Panc1 (cell line): ENCODE measurements at regions not wholly inside any gene's neighbourhood (a gene's known extent, or its start where the extent isn't known, plus 50 kb on each side); places are given as distances from the start of the nearest gene placed in this dataset.

ENCODE experiments used
- ATAC-seq: fragments of 200-7000 bp; cut with Tn5 transposase; 2 replicates; pipeline ENCODE4 v1.9.1; 2020; ENCODE audit warnings: mild to moderate bottlenecking, moderate library complexity
- BruUV-seq: library from RNA; stranded (reverse); fragments of 400-500 nt; replicated peaks from 2 replicates; lab custom pipeline; 2021; lab: Mats Ljungman, UMichigan
- CTCF ChIA-PET: fragments of 300-600 bp; sonication (Branson Sonifier 250); formaldehyde crosslinking; loops from one replicate; lab custom pipeline; 2022; ENCODE audit warnings: antibody characterized with exemption; lab: Charles Lee
- POLR2A ChIA-PET: fragments of 300-600 bp; sonication (Branson Sonifier 250); formaldehyde crosslinking; loops from one replicate; lab custom pipeline; 2022; ENCODE audit warnings: antibody characterized with exemption; lab: Charles Lee
- DNase-seq: peaks from one replicate; pipeline ENCODE4 v3.0.0-alpha.2; 2010; ENCODE audit warnings: low read depth, low spot score
- H3K27ac ChIP-seq: 2 replicates; pipeline ENCODE4 v1.5.1; 2011; ENCODE audit warnings: mild to moderate bottlenecking, low read length, inconsistent platforms
- H3K27me3 ChIP-seq: fragments of 200-500 bp; sonication (Bioruptor generic); 2 replicates; pipeline ENCODE4 v1.6.0; 2014; ENCODE audit warnings: low read length, inconsistent platforms; ENCODE audit not compliant: control insufficient read depth, insufficient read depth
- H3K36me3 ChIP-seq: fragments of 200-500 bp; sonication (Bioruptor generic); 2 replicates; pipeline ENCODE4 v1.5.1; 2014; ENCODE audit warnings: inconsistent platforms, mild to moderate bottlenecking, low read length, moderate library complexity; ENCODE audit not compliant: control insufficient read depth, insufficient read depth
- H3K4me1 ChIP-seq: 2 replicates; pipeline ENCODE4 v1.5.1; 2011; ENCODE audit warnings: inconsistent platforms, mild to moderate bottlenecking, low read length, moderate library complexity; ENCODE audit not compliant: control insufficient read depth, insufficient read depth
- H3K4me3 ChIP-seq, 2 experiments: 2 replicates each; pipeline ENCODE4 v1.5.1; 2011 to 2012; ENCODE audit warnings: low read depth in 2 of 2, low read length in 2 of 2, mild to moderate bottlenecking in 2 of 2, inconsistent platforms in 1 of 2, moderate library complexity in 1 of 2
- H3K9me3 ChIP-seq: fragments of 200-500 bp; sonication (Bioruptor generic); 2 replicates; pipeline ENCODE4 v1.5.1; 2014; ENCODE audit warnings: low read depth, mild to moderate bottlenecking, inconsistent platforms, low read length, moderate library complexity; ENCODE audit not compliant: control insufficient read depth, insufficient read depth
- CTCF ChIP-seq: fragments of 450-650 bp; IDR thresholded peaks from 2 replicates; pipeline ENCODE4 v1.5.1; 2017; ENCODE audit warnings: mild to moderate bottlenecking
- POLR2AphosphoS5 ChIP-seq: IDR thresholded peaks from 2 replicates; pipeline ENCODE4 v1.6.1; 2012; ENCODE audit warnings: mild to moderate bottlenecking, low read depth, low read length, moderate library complexity
- SIN3A ChIP-seq: IDR thresholded peaks from 2 replicates; pipeline ENCODE4 v1.6.1; 2012; ENCODE audit warnings: low read depth, mild to moderate bottlenecking, low read length, moderate library complexity, borderline replicate concordance; ENCODE audit not compliant: insufficient read depth
- TCF7L2 ChIP-seq: IDR thresholded peaks from 2 replicates; pipeline ENCODE4 v1.6.1; 2011; ENCODE audit warnings: mild to moderate bottlenecking, low read depth, low read length, inconsistent platforms
- in situ Hi-C: cut with HindIII; loops from 2 replicates; pipeline ENCODE4 v1.10.0; 2016; ENCODE audit warnings: low sequenced_read_pairs, low pct_unique_long_range_greater_than_20kb
- intact Hi-C: fragments of 100-400 bp; cut with micrococcal nuclease; formaldehyde crosslinking; loops from one replicate; pipeline ENCODE4 v1.10.0; 2022; ENCODE audit not compliant: unreplicated experiment
- TF ChIP-seq, protein P1 (sequence below), 2 experiments: IDR thresholded peaks; 2 replicates each; pipeline ENCODE4 v1.6.1; 2011 to 2012; ENCODE audit warnings: low read depth in 2 of 2, control low read depth in 1 of 2, low read length in 1 of 2, mild to moderate bottlenecking in 1 of 2, moderate library complexity in 1 of 2; ENCODE audit not compliant: insufficient read depth in 1 of 2

DNA sequence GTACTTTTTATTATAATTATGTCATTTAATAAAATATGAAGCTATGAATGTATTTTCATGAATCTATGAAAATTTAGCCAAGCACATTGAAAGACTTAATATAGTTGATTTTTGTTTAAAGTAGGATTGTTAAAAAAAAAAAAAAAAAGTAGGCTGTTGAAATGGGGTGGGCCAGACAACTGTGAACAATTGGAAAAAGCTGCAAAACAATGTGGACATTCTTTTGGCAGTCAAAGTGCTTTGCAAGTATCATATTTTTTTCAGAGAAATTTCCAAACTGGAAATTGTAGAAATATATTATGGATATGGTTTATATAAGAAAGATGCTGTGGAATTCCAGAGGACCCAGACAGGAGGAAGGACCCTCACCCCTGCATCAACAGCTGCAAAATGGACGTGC, 82.1 kb downstream of the ETAA1 start:
- intact Hi-C loops (no loop called here), in situ Hi-C loops (no loop called here)
- ATAC-seq (no peak), DNase-seq (no peak)
- CTCF ChIA-PET, result no interaction called here
- no TSS peak for BruUV-seq
- H3K27ac ChIP-seq, result no peak overlapping the region
- no peaks in the 10 kb centered on the region for H3K4me1 ChIP-seq
- no peaks in the 10 kb centered on the region for H3K36me3 ChIP-seq
- no peaks in the 10 kb centered on the region for H3K27me3 ChIP-seq
- POLR2A ChIA-PET, result no interaction called here
- H3K9me3 ChIP-seq, result no peaks in the 10 kb centered on the region
- TF ChIP-seq POLR2AphosphoS5 (no peak), CTCF (no peak), TCF7L2 (no peak), SIN3A (no peak)
- TF ChIP-seq, protein P1, sequence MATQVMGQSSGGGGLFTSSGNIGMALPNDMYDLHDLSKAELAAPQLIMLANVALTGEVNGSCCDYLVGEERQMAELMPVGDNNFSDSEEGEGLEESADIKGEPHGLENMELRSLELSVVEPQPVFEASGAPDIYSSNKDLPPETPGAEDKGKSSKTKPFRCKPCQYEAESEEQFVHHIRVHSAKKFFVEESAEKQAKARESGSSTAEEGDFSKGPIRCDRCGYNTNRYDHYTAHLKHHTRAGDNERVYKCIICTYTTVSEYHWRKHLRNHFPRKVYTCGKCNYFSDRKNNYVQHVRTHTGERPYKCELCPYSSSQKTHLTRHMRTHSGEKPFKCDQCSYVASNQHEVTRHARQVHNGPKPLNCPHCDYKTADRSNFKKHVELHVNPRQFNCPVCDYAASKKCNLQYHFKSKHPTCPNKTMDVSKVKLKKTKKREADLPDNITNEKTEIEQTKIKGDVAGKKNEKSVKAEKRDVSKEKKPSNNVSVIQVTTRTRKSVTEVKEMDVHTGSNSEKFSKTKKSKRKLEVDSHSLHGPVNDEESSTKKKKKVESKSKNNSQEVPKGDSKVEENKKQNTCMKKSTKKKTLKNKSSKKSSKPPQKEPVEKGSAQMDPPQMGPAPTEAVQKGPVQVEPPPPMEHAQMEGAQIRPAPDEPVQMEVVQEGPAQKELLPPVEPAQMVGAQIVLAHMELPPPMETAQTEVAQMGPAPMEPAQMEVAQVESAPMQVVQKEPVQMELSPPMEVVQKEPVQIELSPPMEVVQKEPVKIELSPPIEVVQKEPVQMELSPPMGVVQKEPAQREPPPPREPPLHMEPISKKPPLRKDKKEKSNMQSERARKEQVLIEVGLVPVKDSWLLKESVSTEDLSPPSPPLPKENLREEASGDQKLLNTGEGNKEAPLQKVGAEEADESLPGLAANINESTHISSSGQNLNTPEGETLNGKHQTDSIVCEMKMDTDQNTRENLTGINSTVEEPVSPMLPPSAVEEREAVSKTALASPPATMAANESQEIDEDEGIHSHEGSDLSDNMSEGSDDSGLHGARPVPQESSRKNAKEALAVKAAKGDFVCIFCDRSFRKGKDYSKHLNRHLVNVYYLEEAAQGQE (IDR thresholded peaks at IDR 0.05; ENCODE audit: insufficient read depth in 1 of 2, low read depth in 2 of 2, low read length in 1 of 2), result no peak
- H3K4me3 ChIP-seq, result no peak overlapping the region

DNA sequence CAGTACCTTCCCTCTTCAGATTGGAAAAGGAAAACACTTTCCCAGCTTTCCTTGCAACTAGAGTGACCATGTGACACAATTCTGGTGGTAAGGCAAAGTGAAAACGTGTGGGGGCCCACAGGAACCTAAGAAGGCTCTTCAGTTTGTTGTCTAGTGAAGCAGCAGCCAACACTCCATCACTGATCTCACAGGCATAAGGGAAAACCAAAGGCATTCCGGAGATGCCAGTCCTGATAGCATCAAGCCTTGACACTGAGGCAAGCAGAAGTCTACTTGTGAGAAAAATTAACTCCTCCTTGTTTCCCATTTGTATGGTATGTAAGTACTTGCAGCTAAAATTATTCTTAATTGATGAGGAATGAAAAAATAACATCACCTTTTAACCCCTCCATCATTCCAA, 88.3 kb downstream of the ETAA1 start:
- CTCF ChIA-PET, result no interaction called here
- Histone ChIP-seq H3K27ac (no peak overlapping the region), H3K36me3 (no peaks in the 10 kb centered on the region), H3K9me3 (no peaks in the 10 kb centered on the region), H3K4me3 (no peak overlapping the region), H3K27me3 (no peaks in the 10 kb centered on the region), H3K4me1 (no peaks in the 10 kb centered on the region)
- in situ Hi-C loops, result no loop called here
- BruUV-seq, result no TSS peak
- intact Hi-C loops, result no loop called here
- DNase-seq (no peak), ATAC-seq (no peak)
- TF ChIP-seq SIN3A, result no peak
- TF ChIP-seq CTCF, result no peak
- no peak for TF ChIP-seq TCF7L2
- TF ChIP-seq POLR2AphosphoS5, result no peak
- TF ChIP-seq, protein P1 (IDR thresholded peaks at IDR 0.05; ENCODE audit: insufficient read depth in 1 of 2, low read depth in 2 of 2, low read length in 1 of 2), result no peak
- POLR2A ChIA-PET, result no interaction called here
